ENCODE measurements at regions not wholly inside any gene's neighbourhood (a gene's known extent, or its start where the extent isn't known, plus 50 kb on each side); places are given as distances from the start of the nearest gene placed in this dataset.

DNA sequence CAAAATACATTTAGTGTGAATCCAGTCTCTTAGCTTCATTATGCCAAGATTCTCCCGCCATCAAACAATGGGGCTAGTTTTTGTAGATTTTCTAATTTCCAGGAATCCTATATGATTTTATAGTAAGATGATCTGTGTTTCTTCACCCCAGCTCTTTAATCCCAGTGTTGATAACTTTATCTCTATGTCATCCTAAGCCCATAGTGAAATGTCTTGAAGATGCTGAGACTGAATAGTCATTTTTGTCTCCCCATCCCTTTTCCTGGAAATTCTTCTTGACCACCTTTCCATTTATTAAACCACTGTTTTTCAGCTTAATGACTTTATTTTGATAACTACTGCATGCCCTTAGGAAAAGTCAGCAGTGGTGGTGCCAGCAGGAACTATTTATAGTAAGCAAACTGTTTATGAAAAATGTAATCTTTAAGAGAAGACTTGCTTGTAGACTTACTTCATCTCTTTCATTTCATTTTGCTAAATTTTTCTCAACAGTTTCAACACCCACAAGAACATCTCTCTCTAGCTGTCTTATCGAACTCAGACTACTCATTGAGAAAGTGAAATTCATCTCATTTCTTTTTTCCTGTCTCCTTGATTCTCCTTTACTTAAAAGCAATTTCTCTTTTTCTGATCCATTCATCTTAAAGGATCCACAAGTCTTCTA, 116.6 kb downstream of the NTMT2 start:
- TF ChIP-seq, protein P1, sequence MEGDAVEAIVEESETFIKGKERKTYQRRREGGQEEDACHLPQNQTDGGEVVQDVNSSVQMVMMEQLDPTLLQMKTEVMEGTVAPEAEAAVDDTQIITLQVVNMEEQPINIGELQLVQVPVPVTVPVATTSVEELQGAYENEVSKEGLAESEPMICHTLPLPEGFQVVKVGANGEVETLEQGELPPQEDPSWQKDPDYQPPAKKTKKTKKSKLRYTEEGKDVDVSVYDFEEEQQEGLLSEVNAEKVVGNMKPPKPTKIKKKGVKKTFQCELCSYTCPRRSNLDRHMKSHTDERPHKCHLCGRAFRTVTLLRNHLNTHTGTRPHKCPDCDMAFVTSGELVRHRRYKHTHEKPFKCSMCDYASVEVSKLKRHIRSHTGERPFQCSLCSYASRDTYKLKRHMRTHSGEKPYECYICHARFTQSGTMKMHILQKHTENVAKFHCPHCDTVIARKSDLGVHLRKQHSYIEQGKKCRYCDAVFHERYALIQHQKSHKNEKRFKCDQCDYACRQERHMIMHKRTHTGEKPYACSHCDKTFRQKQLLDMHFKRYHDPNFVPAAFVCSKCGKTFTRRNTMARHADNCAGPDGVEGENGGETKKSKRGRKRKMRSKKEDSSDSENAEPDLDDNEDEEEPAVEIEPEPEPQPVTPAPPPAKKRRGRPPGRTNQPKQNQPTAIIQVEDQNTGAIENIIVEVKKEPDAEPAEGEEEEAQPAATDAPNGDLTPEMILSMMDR (IDR thresholded peaks at IDR 0.05), result no peak
- no peak for TF ChIP-seq POLR2A (IDR thresholded peaks at IDR 0.05)

Data from tibial nerve (tissue), 3 donors.